Globus pallidus (tissue), 1 donor: ENCODE measurements at regions not wholly inside any gene's neighbourhood (a gene's known extent, or its start where the extent isn't known, plus 50 kb on each side); places are given as distances from the start of the nearest gene placed in this dataset.

Source experiments
- DNase-seq: peaks from one replicate; pipeline ENCODE4 v3.0.0-alpha.2; 2015; ENCODE audit warnings: low spot score

DNA sequence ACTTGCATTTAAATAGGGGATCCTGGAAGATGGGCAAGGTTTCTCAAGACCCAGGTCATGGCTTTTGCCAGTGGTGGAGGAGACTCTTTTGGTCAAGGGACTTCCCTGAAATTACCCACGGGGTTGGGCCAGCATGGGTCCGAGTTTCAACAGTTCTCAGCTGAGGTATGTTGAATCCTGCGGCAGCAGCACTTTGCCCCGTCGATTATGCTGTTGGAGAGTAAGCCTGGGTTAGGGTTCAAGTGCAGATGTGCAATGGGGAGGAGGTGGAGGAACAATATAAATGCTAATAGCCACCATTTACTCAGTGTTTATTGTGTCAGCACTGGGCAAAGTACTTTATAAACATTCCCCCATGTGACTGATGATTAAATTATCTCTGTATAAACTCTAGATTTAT is 96.0 kb upstream of the GATA6 start:
- no peak for DNase-seq

- no peak for DNase-seq
Measured at GRCh38 chr18:22074282-22075070, 94.9 kb upstream of the GATA6 start.

DNA sequence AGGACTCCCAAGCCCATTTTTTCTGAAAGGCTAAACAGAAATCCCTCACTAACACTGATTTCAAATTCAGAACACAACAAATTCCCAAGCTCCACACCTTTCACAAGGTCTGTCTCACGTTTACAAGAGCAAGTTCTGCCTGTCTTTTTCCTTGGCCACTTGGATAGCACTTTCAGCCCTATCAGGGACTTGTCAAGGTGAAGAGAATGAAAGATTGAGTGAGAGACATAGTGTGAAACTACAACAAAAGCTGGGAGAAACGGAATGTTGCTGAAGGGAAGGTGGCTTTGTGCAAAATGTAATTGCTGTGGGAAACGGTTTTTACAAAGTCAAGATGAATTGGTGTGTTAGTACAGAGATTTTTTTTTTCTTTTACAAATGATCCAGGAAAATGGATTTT is 89.4 kb upstream of the GATA6 start:
- DNase-seq: no peak

GRCh38 chr18:22082408-22082807 is 87.0 kb upstream of the GATA6 start:
- no peak for DNase-seq

- DNase-seq: no peak
Measured at GRCh38 chr18:22084547-22084946, 84.8 kb upstream of the GATA6 start.

DNA sequence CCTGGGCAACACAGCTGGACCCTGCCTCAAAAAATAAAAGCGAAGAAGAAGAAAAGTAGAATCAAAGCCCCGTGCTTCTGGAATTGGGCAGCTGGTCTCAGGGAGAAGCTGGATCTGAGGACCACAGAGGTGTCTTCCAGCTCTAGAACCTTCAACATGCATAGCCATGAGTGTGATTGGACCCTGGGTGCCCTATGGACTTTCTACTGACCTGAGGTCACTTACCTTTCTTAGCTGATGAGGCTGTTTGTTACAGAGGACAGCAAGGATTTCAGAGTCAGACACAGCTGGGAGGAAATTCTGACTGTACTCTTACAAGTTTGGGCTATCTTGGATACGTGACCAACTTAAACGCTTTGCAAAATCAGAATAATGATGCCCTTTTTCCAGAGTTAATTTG is 82.4 kb upstream of the GATA6 start:
- no peak for DNase-seq

GRCh38 chr18:22088029-22088428 is 81.4 kb upstream of the GATA6 start:
- no peak for DNase-seq

DNA sequence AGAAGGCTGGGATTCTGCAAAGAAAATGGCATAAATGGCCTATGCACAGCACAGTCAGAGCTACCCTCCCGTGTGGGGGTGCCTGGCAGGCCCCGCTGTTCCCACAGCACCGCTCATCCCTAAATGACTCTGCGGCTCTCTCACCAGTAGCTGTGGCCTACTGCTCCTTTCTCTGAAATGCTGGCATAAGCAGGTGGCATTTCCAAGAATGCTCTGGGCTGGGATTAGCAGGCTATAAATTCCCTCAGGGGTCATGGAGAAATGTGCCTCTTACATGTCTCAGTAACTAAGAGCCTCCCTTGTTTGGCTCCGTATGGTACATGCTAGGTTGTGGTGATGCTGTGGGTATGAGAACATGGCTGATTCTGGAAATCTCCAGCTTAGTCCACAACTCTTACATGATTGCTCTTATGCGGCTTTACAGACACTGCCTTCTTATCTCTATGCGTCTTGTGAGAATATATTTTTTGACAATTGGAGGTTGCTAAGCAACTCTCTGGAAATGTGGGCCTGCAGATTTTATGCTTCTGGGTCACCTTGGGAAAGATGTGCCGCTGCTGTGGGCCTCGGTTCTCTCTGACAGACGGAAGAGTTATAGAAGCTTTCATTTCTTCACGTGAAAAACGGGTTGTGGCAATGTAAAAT is 80.3 kb upstream of the GATA6 start:
- DNase-seq: no peak

DNA sequence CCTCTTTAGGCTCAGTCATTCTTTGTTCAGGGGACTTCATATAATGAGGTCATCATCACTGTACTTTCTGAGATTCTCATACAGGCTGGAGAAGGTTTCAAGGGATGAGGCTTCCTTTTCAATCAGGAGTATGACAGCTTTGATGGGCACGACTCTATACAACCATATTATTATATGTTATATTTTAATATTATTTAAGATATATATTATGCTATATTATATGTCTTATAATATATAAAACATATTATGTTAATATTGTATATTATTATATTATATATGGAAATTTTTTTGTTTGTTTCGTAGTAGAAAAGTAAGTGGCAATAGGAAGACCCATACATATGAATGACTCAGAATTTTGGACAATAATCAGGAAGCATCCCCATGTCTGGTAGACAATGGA is 78.0 kb upstream of the GATA6 start:
- no peak for DNase-seq

DNA sequence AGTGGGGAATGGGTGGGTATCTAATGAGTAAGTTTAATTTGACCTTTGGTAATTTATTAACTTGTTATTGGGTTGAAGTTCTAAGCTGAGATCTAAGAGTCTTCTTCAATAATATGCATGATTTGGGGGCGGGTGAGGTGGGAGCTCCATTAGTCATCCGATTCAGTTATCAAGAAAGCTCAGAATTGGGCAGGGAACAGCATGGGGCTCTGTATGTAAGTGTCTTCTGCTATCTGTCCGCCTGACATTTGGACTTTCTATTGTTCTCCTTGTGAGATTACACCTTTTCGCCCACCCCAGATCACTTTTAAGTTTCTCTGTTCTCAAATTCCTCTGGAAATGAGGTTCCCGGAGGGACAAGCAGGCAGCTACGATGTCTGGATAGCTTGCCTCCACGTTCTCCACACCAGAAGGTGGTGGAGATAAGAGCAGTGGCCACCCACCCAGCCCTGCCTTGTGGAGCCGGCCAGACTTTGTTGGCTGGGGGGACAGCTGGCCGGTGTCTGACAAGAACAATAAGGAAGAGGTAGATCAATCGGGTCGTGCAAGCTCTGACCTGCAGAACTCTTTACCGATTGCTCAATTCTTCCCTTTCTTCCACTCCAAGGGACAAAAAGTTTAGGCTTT is 75.5 kb upstream of the GATA6 start:
- no peak for DNase-seq

GRCh38 chr18:22094358-22094734 is 75.0 kb upstream of the GATA6 start:
- DNase-seq: no peak

- DNase-seq: no peak
Measured at GRCh38 chr18:22098563-22098989, 70.8 kb upstream of the GATA6 start.

GRCh38 chr18:22099925-22100324 is 69.5 kb upstream of the GATA6 start:
- DNase-seq: no peak

- DNase-seq: no peak
Measured at GRCh38 chr18:22101731-22102130, 67.7 kb upstream of the GATA6 start.

- DNase-seq: no peak
Measured at GRCh38 chr18:22102953-22103646, 66.3 kb upstream of the GATA6 start.

DNA sequence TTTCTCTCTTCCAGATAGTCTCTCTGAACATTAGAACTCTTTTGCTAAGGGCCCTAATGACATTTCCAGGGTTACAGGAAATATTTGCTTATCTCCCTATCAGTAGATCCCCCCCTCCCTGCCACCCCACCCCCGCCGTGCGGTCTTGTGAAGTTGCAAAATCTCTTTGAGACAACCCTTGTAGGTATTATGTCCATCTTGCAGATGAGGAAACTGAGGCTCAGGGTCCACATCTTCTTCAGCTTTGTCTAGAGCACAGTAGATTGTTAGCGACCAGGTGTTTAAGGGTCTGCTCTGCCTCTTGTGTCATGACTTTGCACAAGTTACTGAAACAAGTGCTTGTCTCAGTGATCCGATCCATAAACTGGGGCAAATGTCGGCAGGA is 65.8 kb upstream of the GATA6 start:
- DNase-seq: no peak

GRCh38 chr18:22106536-22107292 is 62.7 kb upstream of the GATA6 start:
- DNase-seq: no peak

- no peak for DNase-seq
Measured at GRCh38 chr18:22108674-22109073, 60.7 kb upstream of the GATA6 start.

- no peak for DNase-seq
Measured at GRCh38 chr18:22109535-22109934, 59.9 kb upstream of the GATA6 start.

- no peak for DNase-seq
Measured at GRCh38 chr18:22110461-22110924, 58.9 kb upstream of the GATA6 start.

DNA sequence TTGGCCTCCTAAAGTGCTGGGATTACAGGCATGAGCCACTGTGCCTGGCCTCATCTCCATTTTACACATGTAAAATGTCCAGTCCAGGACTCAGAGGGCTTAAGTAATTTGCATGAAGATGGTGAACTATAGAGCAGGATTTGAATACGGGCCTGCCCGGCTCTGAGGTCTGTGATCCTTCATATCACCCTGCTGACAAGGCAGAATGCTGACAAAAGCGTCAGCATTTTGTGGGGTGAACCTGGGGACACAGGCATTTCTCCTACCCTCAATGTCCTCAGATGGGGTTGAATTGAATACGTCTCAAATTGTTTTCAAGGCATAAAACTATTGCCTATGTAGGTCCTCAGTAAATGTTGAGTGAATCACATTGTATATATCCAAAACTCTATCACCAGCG is 57.2 kb upstream of the GATA6 start:
- DNase-seq: no peak
